BLaER1 treated with 17β-estradiol and CSF1 and Interleukin-3, amounts not matched to agents 10 nM and 100 nM (cell line): ENCODE measurements at regions not wholly inside any gene's neighbourhood (a gene's known extent, or its start where the extent isn't known, plus 50 kb on each side); places are given as distances from the start of the nearest gene placed in this dataset.
A peak's percentile ranks its signal among the peaks of the same experiment; 100 is the strongest.

Experiments used
- H3K27ac ChIP-seq, 11 experiments: shearing (Covaris generic); formaldehyde crosslinking; 2 replicates each; pipeline ENCODE4 v1.8.1; 2022
- H3K27me3 ChIP-seq, 11 experiments: shearing (Covaris generic); formaldehyde crosslinking; 2 replicates each; pipeline ENCODE4 v1.8.1; 2022
- H3K36me3 ChIP-seq, 11 experiments: shearing (Covaris generic); formaldehyde crosslinking; 2 replicates each; pipeline ENCODE4 v1.8.1; 2022
- H3K4me1 ChIP-seq, 10 experiments: shearing (Covaris generic); formaldehyde crosslinking; 2 replicates each; pipeline ENCODE4 v1.8.1; 2022
- H3K4me2 ChIP-seq, 11 experiments: shearing (Covaris generic); formaldehyde crosslinking; 2 replicates each; pipeline ENCODE4 v1.8.1; 2022
- H3K4me3 ChIP-seq, 10 experiments: shearing (Covaris generic); formaldehyde crosslinking; 2 replicates each; pipeline ENCODE4 v1.8.1; 2022
- H3K9ac ChIP-seq, 11 experiments: shearing (Covaris generic); formaldehyde crosslinking; 2 replicates each; pipeline ENCODE4 v1.8.1; 2022
- H3K9me3 ChIP-seq, 11 experiments: shearing (Covaris generic); formaldehyde crosslinking; replicated peaks in 1 of 11; 2 replicates each; pipeline ENCODE4 v1.8.1; 2022
- H4K20me1 ChIP-seq, 11 experiments: shearing (Covaris generic); formaldehyde crosslinking; 2 replicates each; pipeline ENCODE4 v1.8.1; 2022
- Cebpa-rat ChIP-seq, 11 experiments: shearing (Covaris generic); IDR thresholded peaks; 2 replicates each; pipeline ENCODE4 v1.8.1; 2022

DNA sequence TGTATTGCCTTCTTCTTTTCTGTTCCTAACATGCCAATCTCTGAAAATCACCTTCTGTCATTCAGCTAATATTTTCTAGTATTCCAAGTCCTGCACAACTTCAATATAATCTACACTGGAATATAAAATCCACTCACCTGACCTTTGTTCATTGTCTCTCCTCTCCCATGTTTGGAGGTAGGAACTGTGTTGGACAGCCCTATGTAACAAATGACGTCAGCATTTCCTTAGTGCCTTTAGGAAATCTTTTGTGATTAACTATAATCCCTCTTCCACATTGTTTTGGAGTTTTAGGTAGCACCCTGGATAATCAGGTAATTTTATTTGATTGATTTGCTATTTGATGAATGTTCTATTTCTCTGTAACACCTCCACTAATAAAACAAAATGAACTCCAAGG lies 814.8 kb upstream of the PRKX start:
- H3K4me1 ChIP-seq: no peaks in the 10 kb centered on the region
- H4K20me1 ChIP-seq: no peaks in the 10 kb centered on the region
- H3K9me3 ChIP-seq: no peaks in the 10 kb centered on the region
- no peak overlapping the region for H3K27ac ChIP-seq
- no peaks in the 10 kb centered on the region for H3K36me3 ChIP-seq
- no peak overlapping the region for H3K9ac ChIP-seq
- H3K4me3 ChIP-seq: no peak overlapping the region
- no peak overlapping the region for H3K4me2 ChIP-seq
- no peak for TF ChIP-seq Cebpa-rat (IDR thresholded peaks at IDR 0.05)
- H3K27me3 ChIP-seq: no peaks in the 10 kb centered on the region

GRCh38 chrX:4485912-4486311 lies 772.5 kb upstream of the PRKX start:
- Histone ChIP-seq H3K9me3 (no peaks in the 10 kb centered on the region), H3K27ac (no peak overlapping the region), H3K4me2 (no peak overlapping the region), H3K27me3 (no peaks in the 10 kb centered on the region), H3K4me3 (no peak overlapping the region), H3K36me3 (no peaks in the 10 kb centered on the region), H3K9ac (no peak overlapping the region), H4K20me1 (no peaks in the 10 kb centered on the region), H3K4me1 (peaks cover 0 to 10% (median 0%) of the 10 kb centered on the region in 10 experiments; a peak in 6 of 20 replicates)
- TF ChIP-seq Cebpa-rat (IDR thresholded peaks at IDR 0.05): no peak

DNA sequence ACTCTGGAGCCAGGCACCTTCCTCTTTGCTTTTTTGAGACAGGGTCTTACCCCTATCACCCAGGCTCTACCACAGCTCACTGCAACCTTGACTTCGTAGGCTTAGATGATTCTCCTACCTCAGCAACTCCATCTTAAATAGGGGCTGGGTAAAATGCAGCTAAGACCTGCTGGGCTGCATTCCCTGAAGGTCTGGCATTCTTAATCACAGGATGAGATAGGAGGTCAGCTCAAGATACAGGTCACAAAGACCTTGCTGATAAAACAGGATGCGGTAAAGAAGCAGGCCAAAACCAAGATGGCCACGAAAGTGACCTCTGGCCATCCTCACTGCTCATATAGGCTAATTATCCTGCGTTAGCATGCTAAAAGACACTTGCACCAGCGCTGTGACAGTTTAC lies 770.8 kb upstream of the PRKX start:
- no peak overlapping the region for H3K4me3 ChIP-seq

GRCh38 chrX:4451591-4451990 lies 738.1 kb upstream of the PRKX start:
- H3K9me3 ChIP-seq: peaks cover 0 to 25% (median 12%) of the 10 kb centered on the region in 11 experiments; a peak in 10 of 22 replicates
- no peak overlapping the region for H3K4me2 ChIP-seq
- no peaks in the 10 kb centered on the region for H3K4me1 ChIP-seq
- TF ChIP-seq Cebpa-rat (IDR thresholded peaks at IDR 0.05): no peak
- H4K20me1 ChIP-seq: no peaks in the 10 kb centered on the region
- H3K27me3 ChIP-seq: no peaks in the 10 kb centered on the region
- H3K4me3 ChIP-seq: no peak overlapping the region
- no peak overlapping the region for H3K27ac ChIP-seq
- no peak overlapping the region for H3K9ac ChIP-seq
- no peaks in the 10 kb centered on the region for H3K36me3 ChIP-seq

More for the DNA sequence above, 770.8 kb upstream of the PRKX start:
- H4K20me1 ChIP-seq: no peaks in the 10 kb centered on the region
- H3K4me2 ChIP-seq: peak overlapping the region in 2 of 11 experiments; percentile 28 to 29; a peak in 3 of 22 replicates
- no peak overlapping the region for H3K27ac ChIP-seq
- H3K4me1 ChIP-seq: peaks cover 0 to 10% (median 0%) of the 10 kb centered on the region in 10 experiments; a peak in 6 of 20 replicates
- no peaks in the 10 kb centered on the region for H3K27me3 ChIP-seq
- H3K36me3 ChIP-seq: no peaks in the 10 kb centered on the region
- H3K9me3 ChIP-seq: no peaks in the 10 kb centered on the region
- TF ChIP-seq Cebpa-rat (IDR thresholded peaks at IDR 0.05): no peak
- H3K9ac ChIP-seq: no peak overlapping the region

DNA sequence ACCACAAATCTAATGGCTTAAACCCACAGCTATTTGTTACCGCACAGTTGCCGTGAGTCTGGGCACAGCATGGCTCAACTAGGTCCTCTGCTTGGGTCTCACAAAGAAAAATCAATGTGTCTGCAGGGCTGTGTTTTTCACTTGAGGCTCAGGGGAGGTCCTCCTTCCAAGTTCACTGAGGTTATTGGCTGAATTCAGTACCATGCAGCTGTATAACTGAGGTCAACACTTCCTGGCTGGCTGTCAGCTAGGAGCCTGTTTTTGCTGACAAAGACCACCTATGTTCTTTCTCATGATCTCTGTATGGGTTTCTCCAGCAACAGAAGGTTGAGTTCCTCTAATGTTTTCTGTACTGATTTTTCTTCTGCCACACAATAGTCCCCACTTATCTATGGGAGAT lies 736.7 kb upstream of the PRKX start:
- H3K36me3 ChIP-seq: no peaks in the 10 kb centered on the region
- no peak overlapping the region for H3K27ac ChIP-seq
- H3K27me3 ChIP-seq: no peaks in the 10 kb centered on the region
- no peaks in the 10 kb centered on the region for H4K20me1 ChIP-seq
- peaks cover 0 to 20% (median 8%) of the 10 kb centered on the region in 11 experiments; a peak in 9 of 22 replicates for H3K9me3 ChIP-seq
- TF ChIP-seq Cebpa-rat (IDR thresholded peaks at IDR 0.05): no peak
- no peaks in the 10 kb centered on the region for H3K4me1 ChIP-seq
- H3K4me3 ChIP-seq: no peak overlapping the region
- H3K4me2 ChIP-seq: no peak overlapping the region
- H3K9ac ChIP-seq: no peak overlapping the region

DNA sequence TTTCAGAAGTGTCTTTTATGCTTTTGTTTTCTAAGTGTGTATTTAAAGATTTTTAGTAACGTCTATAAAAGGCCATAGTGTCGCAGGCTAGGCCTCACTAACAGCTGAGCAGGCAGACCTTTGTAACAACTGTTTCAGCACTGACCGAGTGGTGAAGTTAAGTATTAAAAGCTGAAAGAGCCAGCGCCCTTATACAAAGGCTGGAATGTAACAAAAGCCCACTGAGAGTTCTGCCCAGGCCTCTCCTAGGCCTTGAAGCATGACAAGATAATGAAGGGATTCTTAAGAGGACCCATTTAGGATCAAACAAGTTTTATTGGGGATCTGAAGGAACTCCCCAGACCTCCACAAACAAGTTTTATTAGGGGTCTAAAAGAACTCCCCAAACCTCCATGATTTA lies 722.5 kb upstream of the PRKX start:
- Histone ChIP-seq H3K27ac (no peak overlapping the region), H3K9ac (no peak overlapping the region), H3K36me3 (no peaks in the 10 kb centered on the region), H4K20me1 (no peaks in the 10 kb centered on the region), H3K4me3 (no peak overlapping the region), H3K4me1 (no peaks in the 10 kb centered on the region), H3K4me2 (no peak overlapping the region), H3K9me3 (peaks cover 0 to 10% (median 0%) of the 10 kb centered on the region in 11 experiments; a peak in 4 of 22 replicates), H3K27me3 (no peaks in the 10 kb centered on the region)
- no peak for TF ChIP-seq Cebpa-rat (IDR thresholded peaks at IDR 0.05)

GRCh38 chrX:4397471-4397870 lies 684.0 kb upstream of the PRKX start:
- Histone ChIP-seq H3K9me3 (no peaks in the 10 kb centered on the region), H3K36me3 (no peaks in the 10 kb centered on the region), H3K9ac (no peak overlapping the region), H3K27ac (no peak overlapping the region), H3K4me1 (peaks cover 0 to 10% (median 0%) of the 10 kb centered on the region in 10 experiments; a peak in 2 of 20 replicates), H4K20me1 (no peaks in the 10 kb centered on the region), H3K4me2 (peak overlapping the region in 2 of 11 experiments; percentile 7 to 30; a peak in 2 of 22 replicates), H3K27me3 (no peaks in the 10 kb centered on the region), H3K4me3 (no peak overlapping the region)
- no peak for TF ChIP-seq Cebpa-rat (IDR thresholded peaks at IDR 0.05)

GRCh38 chrX:4382273-4382672 lies 668.8 kb upstream of the PRKX start:
- H3K4me3 ChIP-seq: no peak overlapping the region
- no peak for TF ChIP-seq Cebpa-rat (IDR thresholded peaks at IDR 0.05)
- no peak overlapping the region for H3K9ac ChIP-seq
- peaks cover 0 to 10% (median 8%) of the 10 kb centered on the region in 11 experiments; a peak in 10 of 22 replicates for H3K9me3 ChIP-seq
- H3K4me1 ChIP-seq: peaks cover 0 to 6% (median 0%) of the 10 kb centered on the region in 10 experiments; a peak in 3 of 20 replicates
- no peaks in the 10 kb centered on the region for H3K36me3 ChIP-seq
- H4K20me1 ChIP-seq: no peaks in the 10 kb centered on the region
- no peak overlapping the region for H3K4me2 ChIP-seq
- H3K27me3 ChIP-seq: no peaks in the 10 kb centered on the region
- no peak overlapping the region for H3K27ac ChIP-seq

DNA sequence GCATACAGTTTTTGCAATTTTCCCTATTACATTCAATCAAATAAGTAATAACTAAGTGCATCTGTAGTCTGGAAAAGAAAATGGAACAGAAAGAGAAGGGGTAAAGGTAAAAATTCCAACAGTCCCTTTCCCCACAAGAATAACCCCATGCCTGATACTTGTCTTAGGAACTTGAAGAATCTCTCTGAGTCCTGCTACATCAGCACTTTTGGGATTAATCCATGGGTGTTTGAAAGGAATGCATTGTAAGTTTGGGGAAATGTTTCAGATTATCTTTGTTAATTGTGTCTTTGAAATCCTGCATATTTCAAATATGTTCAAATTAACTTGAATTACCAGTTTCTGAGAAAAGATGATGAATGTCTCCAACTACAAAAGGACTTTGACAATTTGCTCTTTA lies 667.3 kb upstream of the PRKX start:
- no peak overlapping the region for H3K4me2 ChIP-seq
- no peak overlapping the region for H3K27ac ChIP-seq
- no peak overlapping the region for H3K4me3 ChIP-seq
- no peak overlapping the region for H3K9ac ChIP-seq
- no peaks in the 10 kb centered on the region for H3K27me3 ChIP-seq
- TF ChIP-seq Cebpa-rat (IDR thresholded peaks at IDR 0.05): no peak
- no peaks in the 10 kb centered on the region for H3K4me1 ChIP-seq
- H3K9me3 ChIP-seq: peaks cover 0 to 10% (median 8%) of the 10 kb centered on the region in 11 experiments; a peak in 9 of 22 replicates
- H4K20me1 ChIP-seq: no peaks in the 10 kb centered on the region
- H3K36me3 ChIP-seq: no peaks in the 10 kb centered on the region

DNA sequence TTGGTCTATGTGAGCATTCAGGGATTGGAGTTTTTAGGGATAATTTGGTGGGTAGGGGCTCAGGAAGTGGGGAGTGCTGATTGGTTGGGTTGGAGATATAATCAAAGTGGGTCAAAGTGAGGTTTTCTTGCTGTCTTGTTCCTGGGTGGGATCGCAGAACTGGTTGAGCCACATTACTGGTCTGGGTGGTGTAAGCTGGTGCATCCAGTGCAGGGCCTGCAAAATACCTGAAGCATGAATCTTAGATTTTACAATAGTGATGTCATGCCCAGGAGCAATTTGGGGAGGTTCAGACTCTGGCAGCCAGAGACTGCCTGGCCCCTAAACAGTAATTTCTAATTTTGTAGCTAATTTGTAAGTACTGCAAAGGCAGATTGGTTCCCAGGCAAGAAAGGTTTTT lies 665.6 kb upstream of the PRKX start:
- Histone ChIP-seq H3K9me3 (peaks cover 0 to 10% (median 8%) of the 10 kb centered on the region in 11 experiments; a peak in 9 of 22 replicates), H3K27ac (no peak overlapping the region), H4K20me1 (no peaks in the 10 kb centered on the region), H3K4me2 (no peak overlapping the region), H3K4me1 (no peaks in the 10 kb centered on the region), H3K4me3 (no peak overlapping the region), H3K36me3 (no peaks in the 10 kb centered on the region), H3K9ac (no peak overlapping the region), H3K27me3 (no peaks in the 10 kb centered on the region)
- no peak for TF ChIP-seq Cebpa-rat (IDR thresholded peaks at IDR 0.05)
